B cell (primary cell): ENCODE measurements at regions not wholly inside any gene's neighbourhood (a gene's known extent, or its start where the extent isn't known, plus 50 kb on each side); places are given as distances from the start of the nearest gene placed in this dataset.

Experiments used
- CTCF ChIP-seq: fragments of 200-600 bp; IDR thresholded peaks from one replicate; pipeline ENCODE4 v1.8.0; 2022; ENCODE audit warnings: antibody characterized with exemption, mild to moderate bottlenecking
- EZH2 ChIP-seq: IDR thresholded peaks from 2 replicates; pipeline ENCODE4 v1.6.1; 2012; ENCODE audit warnings: borderline replicate concordance, low read depth, mild to moderate bottlenecking, moderate library complexity, low read length; ENCODE audit not compliant: insufficient read depth, poor library complexity, severe bottlenecking

GRCh38 chr3:78244136-78244535 is 1204.2 kb downstream of the ROBO2 start:
- TF ChIP-seq CTCF (no peak), EZH2 (no peak)
